OCI-LY1 (cell line): ENCODE measurements at regions not wholly inside any gene's neighbourhood (a gene's known extent, or its start where the extent isn't known, plus 50 kb on each side); places are given as distances from the start of the nearest gene placed in this dataset.

ENCODE experiments used
- H2AFZ ChIP-seq: fragments of 200-600 bp; sonication (generic), shearing (Covaris generic); 2 replicates; pipeline ENCODE4 v1.6.0; 2014; ENCODE audit warnings: antibody characterized with exemption, mild to moderate bottlenecking, low read length
- H3F3A ChIP-seq: fragments of 200-600 bp; sonication (generic), shearing (Covaris generic); 2 replicates; pipeline ENCODE4 v1.6.0; 2014; ENCODE audit warnings: mild to moderate bottlenecking, antibody characterized with exemption, low read length, moderate library complexity; ENCODE audit not compliant: insufficient read depth
- H3K27ac ChIP-seq: fragments of 200-600 bp; sonication (generic); 2 replicates; pipeline ENCODE4 v1.5.1; 2014; ENCODE audit warnings: low read length, mixed run types, mild to moderate bottlenecking, low read depth; ENCODE audit not compliant: poor library complexity, severe bottlenecking
- H3K27me3 ChIP-seq: fragments of 200-600 bp; sonication (generic); 2 replicates; pipeline ENCODE4 v1.6.0; 2014; ENCODE audit warnings: antibody characterized with exemption, mild to moderate bottlenecking, low read length, moderate library complexity; ENCODE audit not compliant: insufficient read depth
- H3K36me3 ChIP-seq: fragments of 200-600 bp; sonication (generic); 2 replicates; pipeline ENCODE4 v1.6.1; 2014; ENCODE audit warnings: mild to moderate bottlenecking, antibody characterized with exemption, low read length, moderate library complexity, mixed read lengths; ENCODE audit not compliant: insufficient read depth
- H3K4me1 ChIP-seq: fragments of 200-600 bp; sonication (generic); 2 replicates; pipeline ENCODE4 v1.5.1; 2014; ENCODE audit warnings: mild to moderate bottlenecking, low read length, moderate library complexity; ENCODE audit not compliant: insufficient read depth, severe bottlenecking
- H3K4me2 ChIP-seq: fragments of 200-600 bp; sonication (generic), shearing (Covaris generic); 2 replicates; pipeline ENCODE4 v1.6.1; 2014; ENCODE audit warnings: low read length
- H3K4me3 ChIP-seq: fragments of 200-600 bp; sonication (generic); 2 replicates; pipeline ENCODE4 v1.5.1; 2014; ENCODE audit warnings: low read length, low read depth, mild to moderate bottlenecking, mixed read lengths; ENCODE audit not compliant: poor library complexity, severe bottlenecking
- H3K79me2 ChIP-seq: fragments of 200-600 bp; shearing (Covaris generic); 2 replicates; pipeline ENCODE4 v1.6.1; 2016; ENCODE audit warnings: mixed run types, low read length, mixed read lengths; ENCODE audit not compliant: insufficient read depth
- H3K9ac ChIP-seq: fragments of 200-600 bp; sonication (generic), shearing (Covaris generic); 2 replicates; pipeline ENCODE4 v1.6.1; 2014; ENCODE audit warnings: mild to moderate bottlenecking, low read length, mixed read lengths
- H3K9me2 ChIP-seq: fragments of 200-600 bp; sonication (generic), shearing (Covaris generic); 2 replicates; pipeline ENCODE4 v1.6.1; 2014; ENCODE audit warnings: low read depth, mild to moderate bottlenecking, low read length, mixed read lengths
- H3K9me3 ChIP-seq: fragments of 200-600 bp; shearing (Covaris generic); 2 replicates; pipeline ENCODE4 v1.6.1; 2014; ENCODE audit warnings: low read length, mixed read lengths
- H4K20me1 ChIP-seq: fragments of 200-600 bp; sonication (generic), shearing (Covaris generic); 2 replicates; pipeline ENCODE4 v1.6.0; 2016; ENCODE audit warnings: mild to moderate bottlenecking, low read length; ENCODE audit not compliant: insufficient read depth
- CTCF ChIP-seq: fragments of 200-600 bp; sonication (generic), shearing (Covaris generic); IDR thresholded peaks from 2 replicates; pipeline ENCODE4 v1.5.1; 2017; ENCODE audit warnings: mild to moderate bottlenecking, antibody characterized with exemption, low read length, moderate library complexity, mixed read lengths
- EZH2 ChIP-seq: fragments of 200-600 bp; sonication (generic), shearing (Covaris generic); IDR thresholded peaks from 2 replicates; pipeline ENCODE4 v1.8.0; 2017; ENCODE audit warnings: borderline replicate concordance, mixed run types, mild to moderate bottlenecking, antibody characterized with exemption, low read length, moderate library complexity, mixed read lengths

GRCh38 chr1:62962014-62962812 lies 178.3 kb downstream of the ATG4C start:
- H3K27ac ChIP-seq, result no peak overlapping the region
- H3K4me1 ChIP-seq, result no peaks in the 10 kb centered on the region
- no peak for TF ChIP-seq EZH2
- no peak for TF ChIP-seq CTCF

DNA sequence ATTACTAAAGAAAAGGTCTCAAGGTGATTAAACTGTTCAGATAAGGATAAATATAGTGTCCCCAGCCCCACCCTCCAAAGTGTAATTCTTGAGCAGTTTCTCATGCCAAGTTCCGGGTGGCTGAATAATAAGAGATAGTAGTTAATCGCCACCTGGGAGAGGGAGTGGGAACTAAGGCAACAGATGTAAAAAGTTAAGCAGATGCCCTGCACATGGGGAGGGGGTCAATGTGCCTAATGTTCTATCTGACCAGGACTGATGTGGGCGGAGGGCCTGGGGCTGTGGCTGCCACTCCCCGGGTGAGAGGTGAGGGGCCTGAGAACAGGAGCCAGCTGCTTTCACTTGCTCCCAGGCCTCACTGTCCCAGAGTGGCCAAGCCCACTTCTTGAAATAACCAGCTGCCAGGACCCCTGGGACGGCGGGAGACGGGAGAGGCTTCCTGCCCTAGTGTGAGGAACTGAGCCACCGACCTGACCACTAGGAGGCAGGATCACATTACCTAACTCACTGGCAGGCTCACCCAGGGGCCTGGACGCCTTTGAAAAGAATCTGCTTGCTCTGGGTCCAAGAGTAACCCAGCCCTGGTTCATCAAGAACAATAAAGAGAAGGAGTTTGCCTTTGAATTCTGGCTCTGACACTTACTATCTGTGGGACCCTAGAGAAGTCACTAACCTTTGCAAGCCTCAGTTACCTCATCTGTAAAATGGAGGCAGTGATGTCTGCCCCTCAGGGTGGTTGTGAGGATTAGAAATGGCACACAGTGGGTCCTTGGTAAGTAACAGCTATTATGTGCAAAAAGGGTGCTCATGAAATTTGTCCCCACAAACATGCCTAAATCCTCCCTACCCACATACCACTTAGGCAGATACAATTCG lies 179.2 kb downstream of the ATG4C start:
- no peak overlapping the region for H3K27ac ChIP-seq
- H3K4me2 ChIP-seq, result no peak overlapping the region
- no peaks in the 10 kb centered on the region for H3F3A ChIP-seq
- no peak overlapping the region for H3K9ac ChIP-seq
- peak; percentile 67 for TF ChIP-seq CTCF
- no peak for TF ChIP-seq EZH2
- H3K27me3 ChIP-seq, result peaks cover 6% of the 10 kb centered on the region; the same call in 1 of the 2 replicates
- H3K4me3 ChIP-seq, result no peak overlapping the region
- H3K9me2 ChIP-seq, result no peaks in the 10 kb centered on the region
- no peaks in the 10 kb centered on the region for H3K36me3 ChIP-seq
- no peak overlapping the region for H2AFZ ChIP-seq
- H3K9me3 ChIP-seq, result no peaks in the 10 kb centered on the region
- H3K79me2 ChIP-seq, result no peaks in the 10 kb centered on the region
- H3K4me1 ChIP-seq, result no peaks in the 10 kb centered on the region
- H4K20me1 ChIP-seq, result no peaks in the 10 kb centered on the region

More at GRCh38 chr1:62962014-62962812, 178.3 kb downstream of the ATG4C start:
- Histone ChIP-seq H3K9me3 (no peaks in the 10 kb centered on the region), H2AFZ (no peak overlapping the region), H3K9ac (no peak overlapping the region), H3K27me3 (peaks cover 6% of the 10 kb centered on the region; the same call in 1 of the 2 replicates), H4K20me1 (no peaks in the 10 kb centered on the region), H3K4me2 (no peak overlapping the region), H3K36me3 (no peaks in the 10 kb centered on the region), H3K9me2 (no peaks in the 10 kb centered on the region), H3F3A (no peaks in the 10 kb centered on the region), H3K79me2 (no peaks in the 10 kb centered on the region), H3K4me3 (no peak overlapping the region)

DNA sequence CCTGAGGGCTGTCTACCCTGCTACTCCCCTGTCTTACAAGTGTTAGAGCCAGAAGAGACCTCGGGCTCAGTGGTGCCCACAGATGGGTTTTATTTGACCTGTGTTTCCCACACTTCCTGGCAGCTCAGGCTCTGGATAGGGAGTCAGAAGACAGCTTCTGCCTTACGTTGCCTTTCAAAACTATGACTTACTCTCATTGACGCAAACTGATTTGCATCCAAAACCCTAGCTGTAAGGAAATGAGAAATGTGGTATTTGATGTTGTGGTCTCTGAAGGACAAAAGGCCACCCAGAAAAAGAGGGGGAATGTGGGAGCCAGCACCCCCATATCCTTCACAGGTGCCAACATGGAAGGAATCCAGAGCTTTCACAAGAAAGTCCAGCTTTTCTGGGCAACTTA lies 180.2 kb downstream of the ATG4C start:
- Histone ChIP-seq H3K9me2 (no peaks in the 10 kb centered on the region), H3K9ac (no peak overlapping the region), H3K4me3 (no peak overlapping the region), H3K27ac (no peak overlapping the region), H2AFZ (no peak overlapping the region), H3K4me2 (no peak overlapping the region), H3K36me3 (no peaks in the 10 kb centered on the region), H3K27me3 (peaks cover 6% of the 10 kb centered on the region; the same call in 1 of the 2 replicates), H3K4me1 (no peaks in the 10 kb centered on the region), H4K20me1 (no peaks in the 10 kb centered on the region), H3K79me2 (no peaks in the 10 kb centered on the region), H3K9me3 (no peaks in the 10 kb centered on the region), H3F3A (no peaks in the 10 kb centered on the region)
- TF ChIP-seq CTCF (no peak), EZH2 (no peak)
